HG03520 (cell line): ENCODE measurements at regions not wholly inside any gene's neighbourhood (a gene's known extent, or its start where the extent isn't known, plus 50 kb on each side); places are given as distances from the start of the nearest gene placed in this dataset.
A peak's percentile ranks its signal among the peaks of the same experiment; 100 is the strongest.

Experiments used
- ATAC-seq: cut with Tn5 transposase; IDR thresholded peaks from one replicate; pipeline ENCODE4 v1.9.1; 2021; ENCODE audit warnings: mild to moderate bottlenecking, moderate library complexity; ENCODE audit not compliant: unreplicated experiment

GRCh38 chr2:212638694-212639093 lies 100.1 kb upstream of the ERBB4 start:
- no peak for ATAC-seq

GRCh38 chr2:212628586-212628985 lies 90.0 kb upstream of the ERBB4 start:
- no peak for ATAC-seq

GRCh38 chr2:212626371-212626918 lies 87.8 kb upstream of the ERBB4 start:
- ATAC-seq: no peak

- ATAC-seq: no peak
These were observed 81.4 kb upstream of the ERBB4 start for GRCh38 chr2:212619954-212620353.

- no peak for ATAC-seq
These were observed 80.0 kb upstream of the ERBB4 start for GRCh38 chr2:212618636-212619035.

GRCh38 chr2:212610872-212611425 lies 72.3 kb upstream of the ERBB4 start:
- ATAC-seq: no peak

GRCh38 chr2:212609479-212609878 lies 70.9 kb upstream of the ERBB4 start:
- ATAC-seq: no peak

- no peak for ATAC-seq
These were observed 68.5 kb upstream of the ERBB4 start for GRCh38 chr2:212607080-212607479.

- no peak for ATAC-seq
These were observed 67.6 kb upstream of the ERBB4 start for GRCh38 chr2:212606232-212606631.

- no peak for ATAC-seq
These were observed 58.1 kb upstream of the ERBB4 start for GRCh38 chr2:212596688-212597087.

- no peak for ATAC-seq
These were observed 57.7 kb upstream of the ERBB4 start for GRCh38 chr2:212596276-212596675.

GRCh38 chr2:212595036-212595654 lies 56.5 kb upstream of the ERBB4 start:
- ATAC-seq: peak; percentile 55

GRCh38 chr2:212592695-212593094 lies 54.1 kb upstream of the ERBB4 start:
- ATAC-seq: no peak
